K562 (cell line): ENCODE measurements at regions not wholly inside any gene's neighbourhood (a gene's known extent, or its start where the extent isn't known, plus 50 kb on each side); places are given as distances from the start of the nearest gene placed in this dataset.

Experiments
- BDP1 ChIP-seq: IDR thresholded peaks from 3 replicates; pipeline ENCODE4 v1.6.1; 2011; ENCODE audit not compliant: insufficient read length, insufficient read depth
- HNRNPH1 ChIP-seq: fragments of 200-400 bp; formaldehyde crosslinking; optimal IDR thresholded peaks from 2 replicates; pipeline ENCODE3; 2017; ENCODE audit warnings: low read depth, mild to moderate bottlenecking, low read length, moderate library complexity
- JUNB ChIP-seq: fragments of 450-650 bp; formaldehyde crosslinking; conservative IDR thresholded peaks from 2 replicates; pipeline ENCODE4 v1.4.0; 2020; ENCODE audit warnings: mild to moderate bottlenecking
- MTA3 ChIP-seq: fragments of 450-650 bp; formaldehyde crosslinking; IDR thresholded peaks from 2 replicates; pipeline ENCODE4 v1.6.1; 2017; ENCODE audit warnings: mild to moderate bottlenecking, borderline replicate concordance
- NEUROD1 ChIP-seq: fragments of 150-350 bp; IDR thresholded peaks from 2 replicates; pipeline ENCODE4 v1.6.1; 2014; ENCODE audit warnings: borderline replicate concordance, low read length, low read depth; ENCODE audit not compliant: partially characterized antibody
- THRAP3 ChIP-seq: fragments of 450-650 bp; IDR thresholded peaks from 2 replicates; pipeline ENCODE4 v1.6.1; 2016; ENCODE audit warnings: mild to moderate bottlenecking, inconsistent platforms, borderline replicate concordance
- ZBTB1 ChIP-seq: sonication (generic); formaldehyde crosslinking; IDR thresholded peaks from 2 replicates; pipeline ENCODE4 v1.8.1; 2023; ENCODE audit warnings: missing genetic modification reagents, low read depth, mild to moderate bottlenecking, borderline replicate concordance
- ZNF184 ChIP-seq: sonication (generic); formaldehyde crosslinking; IDR thresholded peaks from 2 replicates; pipeline ENCODE4 v1.5.0; 2020; ENCODE audit warnings: missing genetic modification reagents
- TF ChIP-seq, protein P1 (sequence below): IDR thresholded peaks from 3 replicates; pipeline ENCODE4 v1.6.1; 2011; ENCODE audit warnings: borderline replicate concordance, mild to moderate bottlenecking, moderate library complexity; ENCODE audit not compliant: insufficient read length; ENCODE audit errors: extremely low read depth
- TF ChIP-seq, protein P2 (sequence below), 3 experiments: IDR thresholded peaks in 2 of 3; conservative IDR thresholded peaks in 1 of 3; 2 replicates each; pipeline ENCODE4 v1.5.1; 2011 to 2012; ENCODE audit warnings: low read length in 3 of 3, mild to moderate bottlenecking in 3 of 3, control low read depth in 2 of 3, improper control_type of control experiment in 1 of 3, inconsistent platforms in 1 of 3, low read depth in 1 of 3, mixed read lengths in 1 of 3, moderate library complexity in 1 of 3; ENCODE audit not compliant: insufficient read depth in 2 of 3
- TF ChIP-seq, protein P3 (sequence below): IDR thresholded peaks from 2 replicates; pipeline ENCODE4 v1.6.1; 2012; ENCODE audit warnings: low read depth, low read length, improper control_type of control experiment, borderline replicate concordance

DNA sequence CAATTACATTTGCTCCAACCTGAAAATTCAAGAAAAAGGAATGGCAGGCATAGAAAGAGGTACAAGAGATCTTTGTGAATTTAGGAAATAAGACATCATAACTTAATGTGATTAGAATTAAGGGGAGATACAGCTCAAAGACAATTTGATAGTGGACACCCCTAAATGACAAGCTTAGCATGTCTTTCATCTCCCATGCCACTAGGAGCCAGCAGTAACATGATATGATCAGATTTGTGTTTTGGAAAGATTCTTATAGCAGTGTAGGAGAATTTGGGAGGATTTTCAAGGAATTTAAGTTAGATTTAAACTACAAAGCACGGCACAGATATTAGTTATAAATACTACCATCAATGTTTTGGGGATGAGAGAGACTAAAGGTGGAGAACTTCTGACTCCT is 340.8 kb downstream of the RDH14 start:
- TF ChIP-seq, protein P1, sequence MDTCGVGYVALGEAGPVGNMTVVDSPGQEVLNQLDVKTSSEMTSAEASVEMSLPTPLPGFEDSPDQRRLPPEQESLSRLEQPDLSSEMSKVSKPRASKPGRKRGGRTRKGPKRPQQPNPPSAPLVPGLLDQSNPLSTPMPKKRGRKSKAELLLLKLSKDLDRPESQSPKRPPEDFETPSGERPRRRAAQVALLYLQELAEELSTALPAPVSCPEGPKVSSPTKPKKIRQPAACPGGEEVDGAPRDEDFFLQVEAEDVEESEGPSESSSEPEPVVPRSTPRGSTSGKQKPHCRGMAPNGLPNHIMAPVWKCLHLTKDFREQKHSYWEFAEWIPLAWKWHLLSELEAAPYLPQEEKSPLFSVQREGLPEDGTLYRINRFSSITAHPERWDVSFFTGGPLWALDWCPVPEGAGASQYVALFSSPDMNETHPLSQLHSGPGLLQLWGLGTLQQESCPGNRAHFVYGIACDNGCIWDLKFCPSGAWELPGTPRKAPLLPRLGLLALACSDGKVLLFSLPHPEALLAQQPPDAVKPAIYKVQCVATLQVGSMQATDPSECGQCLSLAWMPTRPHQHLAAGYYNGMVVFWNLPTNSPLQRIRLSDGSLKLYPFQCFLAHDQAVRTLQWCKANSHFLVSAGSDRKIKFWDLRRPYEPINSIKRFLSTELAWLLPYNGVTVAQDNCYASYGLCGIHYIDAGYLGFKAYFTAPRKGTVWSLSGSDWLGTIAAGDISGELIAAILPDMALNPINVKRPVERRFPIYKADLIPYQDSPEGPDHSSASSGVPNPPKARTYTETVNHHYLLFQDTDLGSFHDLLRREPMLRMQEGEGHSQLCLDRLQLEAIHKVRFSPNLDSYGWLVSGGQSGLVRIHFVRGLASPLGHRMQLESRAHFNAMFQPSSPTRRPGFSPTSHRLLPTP: no peak
- TF ChIP-seq THRAP3 (no peak), BDP1 (no peak), ZNF184 (CRISPR knock-in tag) (no peak), NEUROD1 (no peak), HNRNPH1 (no peak), ZBTB1 (CRISPR knock-in tag) (no peak), MTA3 (no peak), JUNB (CRISPR knock-in tag) (no peak)
- TF ChIP-seq, protein P2, sequence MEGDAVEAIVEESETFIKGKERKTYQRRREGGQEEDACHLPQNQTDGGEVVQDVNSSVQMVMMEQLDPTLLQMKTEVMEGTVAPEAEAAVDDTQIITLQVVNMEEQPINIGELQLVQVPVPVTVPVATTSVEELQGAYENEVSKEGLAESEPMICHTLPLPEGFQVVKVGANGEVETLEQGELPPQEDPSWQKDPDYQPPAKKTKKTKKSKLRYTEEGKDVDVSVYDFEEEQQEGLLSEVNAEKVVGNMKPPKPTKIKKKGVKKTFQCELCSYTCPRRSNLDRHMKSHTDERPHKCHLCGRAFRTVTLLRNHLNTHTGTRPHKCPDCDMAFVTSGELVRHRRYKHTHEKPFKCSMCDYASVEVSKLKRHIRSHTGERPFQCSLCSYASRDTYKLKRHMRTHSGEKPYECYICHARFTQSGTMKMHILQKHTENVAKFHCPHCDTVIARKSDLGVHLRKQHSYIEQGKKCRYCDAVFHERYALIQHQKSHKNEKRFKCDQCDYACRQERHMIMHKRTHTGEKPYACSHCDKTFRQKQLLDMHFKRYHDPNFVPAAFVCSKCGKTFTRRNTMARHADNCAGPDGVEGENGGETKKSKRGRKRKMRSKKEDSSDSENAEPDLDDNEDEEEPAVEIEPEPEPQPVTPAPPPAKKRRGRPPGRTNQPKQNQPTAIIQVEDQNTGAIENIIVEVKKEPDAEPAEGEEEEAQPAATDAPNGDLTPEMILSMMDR (IDR thresholded peaks at IDR 0.05 in 2 of 3, conservative IDR thresholded peaks at IDR 0.05 in 1 of 3; ENCODE audit: insufficient read depth in 2 of 3, low read depth in 1 of 3, low read length in 3 of 3): no peak
- TF ChIP-seq, protein P3, sequence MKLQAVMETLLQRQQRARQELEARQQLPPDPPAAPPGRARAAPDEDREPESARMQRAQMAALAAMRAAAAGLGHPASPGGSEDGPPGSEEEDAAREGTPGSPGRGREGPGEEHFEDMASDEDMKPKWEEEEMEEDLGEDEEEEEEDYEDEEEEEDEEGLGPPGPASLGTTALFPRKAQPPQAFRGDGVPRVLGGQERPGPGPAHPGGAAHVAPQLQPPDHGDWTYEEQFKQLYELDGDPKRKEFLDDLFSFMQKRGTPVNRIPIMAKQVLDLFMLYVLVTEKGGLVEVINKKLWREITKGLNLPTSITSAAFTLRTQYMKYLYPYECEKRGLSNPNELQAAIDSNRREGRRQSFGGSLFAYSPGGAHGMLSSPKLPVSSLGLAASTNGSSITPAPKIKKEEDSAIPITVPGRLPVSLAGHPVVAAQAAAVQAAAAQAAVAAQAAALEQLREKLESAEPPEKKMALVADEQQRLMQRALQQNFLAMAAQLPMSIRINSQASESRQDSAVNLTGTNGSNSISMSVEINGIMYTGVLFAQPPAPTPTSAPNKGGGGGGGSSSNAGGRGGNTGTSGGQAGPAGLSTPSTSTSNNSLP: no peak
